ENCODE measurements at regions not wholly inside any gene's neighbourhood (a gene's known extent, or its start where the extent isn't known, plus 50 kb on each side); places are given as distances from the start of the nearest gene placed in this dataset.
"Not testable (repeated sequence)": the region's sequence is repeated elsewhere in the genome, so short reads cannot be mapped to it uniquely, and the experiment has no call there.

DNA sequence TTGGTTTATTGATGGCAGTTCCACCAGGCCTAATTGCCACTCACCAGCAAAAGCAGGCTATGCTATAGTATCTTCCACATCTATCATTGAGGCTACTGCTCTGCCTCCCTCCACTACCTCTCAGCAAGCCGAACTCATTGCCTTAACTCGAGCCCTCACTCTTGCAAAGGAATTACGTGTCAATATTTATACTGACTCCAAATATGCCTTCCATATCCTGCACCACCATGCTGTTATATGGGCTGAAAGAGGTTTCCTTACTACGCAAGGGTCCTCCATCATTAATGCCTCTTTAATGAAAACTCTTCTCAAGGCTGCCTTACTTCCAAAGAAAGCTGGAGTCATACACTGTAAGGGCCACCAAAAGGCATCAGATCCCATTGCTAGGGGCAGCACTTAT lies 50.0 kb upstream of the RASAL2 start:
- TF ChIP-seq EZH2 (IDR thresholded peaks at IDR 0.05; ENCODE audit: borderline replicate concordance, low read depth, low read length, severe bottlenecking) = not testable (repeated sequence)
- TF ChIP-seq, protein P1, sequence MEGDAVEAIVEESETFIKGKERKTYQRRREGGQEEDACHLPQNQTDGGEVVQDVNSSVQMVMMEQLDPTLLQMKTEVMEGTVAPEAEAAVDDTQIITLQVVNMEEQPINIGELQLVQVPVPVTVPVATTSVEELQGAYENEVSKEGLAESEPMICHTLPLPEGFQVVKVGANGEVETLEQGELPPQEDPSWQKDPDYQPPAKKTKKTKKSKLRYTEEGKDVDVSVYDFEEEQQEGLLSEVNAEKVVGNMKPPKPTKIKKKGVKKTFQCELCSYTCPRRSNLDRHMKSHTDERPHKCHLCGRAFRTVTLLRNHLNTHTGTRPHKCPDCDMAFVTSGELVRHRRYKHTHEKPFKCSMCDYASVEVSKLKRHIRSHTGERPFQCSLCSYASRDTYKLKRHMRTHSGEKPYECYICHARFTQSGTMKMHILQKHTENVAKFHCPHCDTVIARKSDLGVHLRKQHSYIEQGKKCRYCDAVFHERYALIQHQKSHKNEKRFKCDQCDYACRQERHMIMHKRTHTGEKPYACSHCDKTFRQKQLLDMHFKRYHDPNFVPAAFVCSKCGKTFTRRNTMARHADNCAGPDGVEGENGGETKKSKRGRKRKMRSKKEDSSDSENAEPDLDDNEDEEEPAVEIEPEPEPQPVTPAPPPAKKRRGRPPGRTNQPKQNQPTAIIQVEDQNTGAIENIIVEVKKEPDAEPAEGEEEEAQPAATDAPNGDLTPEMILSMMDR (IDR thresholded peaks at IDR 0.05; ENCODE audit: borderline replicate concordance, extremely low read depth, low read length, poor library complexity, severe bottlenecking) = not testable (repeated sequence)

Data from DND-41 (cell line).